Activated T-helper 17 cell treated with anti-CD3 and anti-CD28 coated beads, Interleukin-2, amount 50 U/mL, for 72 hours (primary cell): ENCODE measurements at regions not wholly inside any gene's neighbourhood (a gene's known extent, or its start where the extent isn't known, plus 50 kb on each side); places are given as distances from the start of the nearest gene placed in this dataset.

ENCODE experiments used
- ATAC-seq: fragments of 150-1000 bp; cut with Tn5 transposase; replicated peaks from 2 replicates; pipeline ENCODE4 v1.10.0; 2021; ENCODE audit warnings: mild to moderate bottlenecking, moderate library complexity
- H3K27ac Mint-ChIP-seq: one replicate; pipeline ENCODE4 v1.8.0; 2022; ENCODE audit warnings: mixed read lengths
- H3K27me3 Mint-ChIP-seq: one replicate; pipeline ENCODE4 v1.8.0; 2022; ENCODE audit warnings: mixed read lengths
- H3K36me3 Mint-ChIP-seq: one replicate; pipeline ENCODE4 v1.8.0; 2022; ENCODE audit warnings: low read depth, mild to moderate bottlenecking, mixed read lengths
- H3K4me1 Mint-ChIP-seq: one replicate; pipeline ENCODE4 v1.8.0; 2022; ENCODE audit warnings: mixed read lengths
- H3K4me3 Mint-ChIP-seq: one replicate; pipeline ENCODE4 v1.8.0; 2022; ENCODE audit warnings: mild to moderate bottlenecking, mixed read lengths
- H3K9me3 Mint-ChIP-seq: one replicate; pipeline ENCODE4 v1.8.0; 2022; ENCODE audit warnings: mixed read lengths

DNA sequence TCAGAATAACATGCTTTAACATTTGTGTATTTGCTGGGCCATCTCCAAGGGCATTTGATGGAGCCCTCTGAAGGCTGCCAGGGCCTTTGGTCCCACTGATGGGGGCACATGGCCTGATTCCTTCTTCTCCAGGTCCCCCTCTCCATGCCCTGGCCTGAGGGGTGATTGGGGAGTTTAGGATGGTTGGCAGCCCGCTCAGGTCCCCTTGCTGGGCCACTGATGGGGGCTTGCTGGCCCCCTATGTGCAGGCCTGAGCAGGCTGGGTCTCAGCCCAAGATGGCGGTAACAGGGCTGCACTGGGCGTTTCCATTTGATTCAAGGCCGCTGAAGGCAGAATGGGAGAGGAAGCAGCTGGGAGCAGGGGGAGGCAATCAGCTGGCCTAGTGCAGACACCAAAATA lies 113.7 kb upstream of the NECTIN1 start:
- no peaks in the 10 kb centered on the region for H3K4me1 Mint-ChIP-seq
- no peaks in the 10 kb centered on the region for H3K9me3 Mint-ChIP-seq
- no peaks in the 10 kb centered on the region for H3K36me3 Mint-ChIP-seq
- no peak overlapping the region for H3K27ac Mint-ChIP-seq
- ATAC-seq: no peak
- H3K27me3 Mint-ChIP-seq: peaks cover 22% of the 10 kb centered on the region
- no peak overlapping the region for H3K4me3 Mint-ChIP-seq

DNA sequence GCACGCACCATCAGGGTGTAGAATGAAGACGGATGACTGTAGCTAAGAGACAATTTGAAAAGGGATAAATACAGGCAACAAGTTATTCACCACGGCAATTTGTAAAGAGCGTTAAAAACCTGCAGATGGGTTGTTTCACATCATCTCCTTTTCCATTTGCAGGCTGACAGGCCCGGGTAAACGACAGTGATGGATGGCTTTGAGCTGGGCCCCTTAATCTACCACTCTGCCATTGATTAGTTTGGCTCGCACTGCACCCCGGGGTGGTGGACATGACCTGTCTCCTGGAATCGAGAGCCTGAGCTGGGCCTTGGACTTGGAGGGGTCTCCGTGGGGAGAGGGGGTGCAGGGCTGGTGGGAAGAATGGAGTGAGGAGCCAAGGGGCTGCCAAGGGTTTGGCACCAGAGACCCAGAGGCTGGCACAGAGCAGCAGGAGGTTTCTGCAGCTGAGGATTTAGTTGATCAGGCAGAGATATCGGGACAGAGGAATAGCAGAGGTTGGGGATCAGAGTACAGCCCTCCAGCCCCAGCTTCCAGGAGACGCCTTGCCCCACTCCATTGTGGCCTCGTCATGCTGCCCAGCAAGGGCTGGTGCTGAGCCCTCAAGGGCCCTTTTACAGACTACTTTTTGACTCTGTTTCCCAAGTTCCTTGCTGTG lies 110.6 kb upstream of the NECTIN1 start:
- H3K27me3 Mint-ChIP-seq: peaks cover 37% of the 10 kb centered on the region
- no peak for ATAC-seq
- no peaks in the 10 kb centered on the region for H3K36me3 Mint-ChIP-seq
- H3K4me3 Mint-ChIP-seq: no peak overlapping the region
- no peaks in the 10 kb centered on the region for H3K4me1 Mint-ChIP-seq
- H3K27ac Mint-ChIP-seq: no peak overlapping the region
- no peaks in the 10 kb centered on the region for H3K9me3 Mint-ChIP-seq

DNA sequence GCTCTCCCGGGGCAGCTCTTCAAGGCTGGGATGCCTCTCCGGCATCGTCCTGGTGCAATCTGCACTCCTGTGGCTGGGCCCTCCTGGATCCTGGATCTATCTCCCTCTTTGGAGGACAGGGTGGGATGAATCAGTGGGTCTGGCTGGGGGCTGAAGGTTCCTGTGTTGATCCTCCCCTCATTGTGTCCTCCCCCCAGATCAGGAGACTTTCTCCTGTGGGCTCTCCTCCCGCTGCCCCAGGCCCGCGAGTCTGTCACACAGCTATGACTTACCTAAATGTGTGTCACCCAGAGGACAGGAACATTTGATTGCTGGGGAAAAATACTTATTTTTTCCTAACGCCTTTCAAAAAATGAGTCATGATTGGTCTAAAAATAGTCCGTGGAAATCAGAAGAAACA lies 106.8 kb upstream of the NECTIN1 start:
- peaks cover 48% of the 10 kb centered on the region for H3K27me3 Mint-ChIP-seq
- no peaks in the 10 kb centered on the region for H3K36me3 Mint-ChIP-seq
- peak overlapping the region; percentile 41 for H3K27ac Mint-ChIP-seq
- H3K9me3 Mint-ChIP-seq: no peaks in the 10 kb centered on the region
- ATAC-seq: peak; percentile 45
- no peak overlapping the region for H3K4me3 Mint-ChIP-seq
- no peaks in the 10 kb centered on the region for H3K4me1 Mint-ChIP-seq

DNA sequence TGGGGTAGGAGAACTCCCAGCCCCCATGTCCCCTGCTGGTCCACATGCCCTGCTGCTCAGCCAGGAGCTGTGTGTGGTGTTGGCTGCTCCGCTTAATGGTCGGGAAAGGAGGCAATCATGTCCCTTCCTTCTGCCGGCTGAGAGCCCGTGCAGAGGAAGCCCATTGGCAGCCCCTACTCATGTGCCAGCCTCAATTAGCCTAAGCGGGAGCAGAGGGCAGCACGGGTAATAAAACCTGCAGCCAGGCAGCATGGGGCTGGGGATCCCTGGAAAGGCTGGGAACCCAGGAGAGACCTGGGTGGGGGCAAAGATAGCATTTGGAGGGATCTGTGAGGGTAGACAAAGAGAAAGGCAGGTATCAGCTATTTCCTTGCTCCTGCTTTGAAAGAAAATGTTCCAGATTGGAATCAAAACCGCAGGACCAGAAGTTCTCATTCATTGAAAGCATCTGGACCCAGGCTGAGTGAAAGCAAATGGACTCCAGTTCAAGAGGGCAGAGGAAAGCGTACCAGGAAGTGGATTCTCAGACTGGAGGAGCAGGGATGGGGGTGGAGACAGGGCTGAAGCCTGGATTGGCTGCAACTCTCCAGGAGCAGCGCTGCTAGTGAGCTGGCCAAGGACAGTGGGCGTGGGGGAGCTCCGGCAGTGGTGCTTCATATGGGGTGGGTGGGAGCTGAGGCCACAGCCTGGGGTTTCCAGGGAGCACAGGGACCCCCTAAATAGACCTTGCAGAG lies 103.4 kb upstream of the NECTIN1 start:
- Mint-ChIP-seq H3K9me3 (no peaks in the 10 kb centered on the region), H3K4me3 (no peak overlapping the region), H3K27me3 (peaks cover 53% of the 10 kb centered on the region), H3K27ac (no peak overlapping the region), H3K36me3 (no peaks in the 10 kb centered on the region), H3K4me1 (no peaks in the 10 kb centered on the region)
- ATAC-seq: no peak

DNA sequence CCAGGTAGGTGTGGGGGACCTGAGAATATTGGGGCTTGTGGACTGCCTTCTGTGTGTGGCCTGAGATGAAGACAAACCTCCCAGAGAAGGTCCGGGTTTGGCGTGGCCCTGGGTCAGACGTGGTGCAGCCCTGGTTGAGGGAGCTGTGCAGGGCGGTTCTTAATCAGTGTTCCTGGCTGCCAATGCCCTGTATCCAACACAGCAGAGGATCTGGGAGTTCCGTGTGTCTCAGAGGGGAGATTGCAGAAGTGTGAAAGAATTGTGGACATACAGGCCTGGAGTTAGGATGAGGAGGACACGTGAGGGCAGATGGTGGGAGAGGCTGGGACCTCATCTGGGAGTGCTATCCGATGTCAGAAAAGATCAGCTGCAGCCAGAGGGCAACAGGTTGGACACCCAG lies 102.0 kb upstream of the NECTIN1 start:
- ATAC-seq: no peak

DNA sequence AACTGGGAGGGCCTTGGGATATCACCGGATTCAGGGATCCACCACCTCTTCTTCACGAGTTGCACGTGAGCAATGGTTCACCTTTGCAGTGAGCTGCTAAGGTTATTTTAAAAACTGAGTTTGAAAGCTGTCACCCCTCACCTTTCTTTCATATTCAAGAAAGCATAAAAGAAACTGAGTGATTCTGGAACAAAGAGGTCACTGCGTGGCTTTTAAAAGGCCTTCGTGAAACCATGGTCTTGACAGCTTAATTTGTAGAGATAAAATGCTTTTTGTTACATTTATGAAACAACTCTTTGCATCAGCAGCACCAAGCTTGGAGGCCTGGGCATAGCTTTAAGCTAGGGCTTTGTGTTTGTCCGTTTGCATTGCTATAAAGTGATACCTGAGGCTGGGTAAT lies 101.4 kb upstream of the NECTIN1 start:
- H3K27me3 Mint-ChIP-seq: peaks cover 51% of the 10 kb centered on the region
- H3K4me3 Mint-ChIP-seq: no peak overlapping the region
- no peaks in the 10 kb centered on the region for H3K36me3 Mint-ChIP-seq
- H3K27ac Mint-ChIP-seq: no peak overlapping the region
- H3K4me1 Mint-ChIP-seq: no peaks in the 10 kb centered on the region
- H3K9me3 Mint-ChIP-seq: peaks cover 4% of the 10 kb centered on the region
- ATAC-seq: no peak

More for the DNA sequence above, 102.0 kb upstream of the NECTIN1 start:
- H3K4me3 Mint-ChIP-seq: no peak overlapping the region
- H3K9me3 Mint-ChIP-seq: no peaks in the 10 kb centered on the region
- H3K36me3 Mint-ChIP-seq: no peaks in the 10 kb centered on the region
- H3K4me1 Mint-ChIP-seq: no peaks in the 10 kb centered on the region
- no peak overlapping the region for H3K27ac Mint-ChIP-seq
- peaks cover 51% of the 10 kb centered on the region for H3K27me3 Mint-ChIP-seq

DNA sequence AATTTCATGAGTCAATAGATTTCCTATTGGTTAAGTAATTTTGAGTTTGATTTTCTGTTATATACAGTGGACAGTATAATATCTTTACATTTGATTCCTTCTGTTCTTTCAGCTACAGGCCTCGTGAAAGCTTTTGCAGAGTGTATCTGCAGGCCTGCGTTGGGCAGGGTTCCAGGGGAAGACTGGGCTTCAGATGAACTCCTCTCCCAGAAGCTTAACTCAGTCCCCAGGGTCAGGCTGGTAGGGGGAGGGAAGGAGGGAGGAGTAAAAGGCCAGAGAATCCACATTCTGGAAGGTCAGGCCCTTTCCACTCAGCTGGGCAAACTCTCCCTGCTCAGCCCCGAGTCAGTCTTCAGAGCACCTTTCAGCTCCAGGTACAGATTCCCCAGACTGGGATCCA lies 100.4 kb upstream of the NECTIN1 start:
- no peak for ATAC-seq
- H3K27me3 Mint-ChIP-seq: peaks cover 53% of the 10 kb centered on the region
- H3K4me3 Mint-ChIP-seq: no peak overlapping the region
- no peak overlapping the region for H3K27ac Mint-ChIP-seq
- no peaks in the 10 kb centered on the region for H3K4me1 Mint-ChIP-seq
- peaks cover 4% of the 10 kb centered on the region for H3K9me3 Mint-ChIP-seq
- no peaks in the 10 kb centered on the region for H3K36me3 Mint-ChIP-seq

DNA sequence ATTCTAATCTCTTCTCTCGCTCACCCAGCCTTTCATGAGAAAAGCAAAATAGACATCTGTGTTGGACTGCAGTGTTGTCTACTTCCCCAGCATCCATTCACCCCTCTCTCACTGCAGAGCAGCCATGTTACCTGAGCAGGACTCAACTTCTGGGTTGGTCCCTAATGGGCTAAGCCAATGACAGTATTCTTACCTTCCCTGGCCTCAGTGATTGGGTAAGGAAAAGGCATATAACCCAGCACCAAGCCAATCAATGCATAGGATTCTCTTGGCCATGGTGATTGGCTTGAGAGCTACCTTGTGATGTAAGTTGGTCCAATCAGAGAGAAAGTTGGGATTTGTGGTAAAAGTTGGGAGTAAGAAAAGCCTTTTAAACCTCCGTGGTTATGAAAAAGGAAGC lies 99.8 kb upstream of the NECTIN1 start:
- Mint-ChIP-seq H3K4me3 (no peak overlapping the region), H3K27ac (no peak overlapping the region), H3K27me3 (peaks cover 50% of the 10 kb centered on the region), H3K36me3 (no peaks in the 10 kb centered on the region), H3K9me3 (peaks cover 4% of the 10 kb centered on the region), H3K4me1 (no peaks in the 10 kb centered on the region)
- no peak for ATAC-seq

DNA sequence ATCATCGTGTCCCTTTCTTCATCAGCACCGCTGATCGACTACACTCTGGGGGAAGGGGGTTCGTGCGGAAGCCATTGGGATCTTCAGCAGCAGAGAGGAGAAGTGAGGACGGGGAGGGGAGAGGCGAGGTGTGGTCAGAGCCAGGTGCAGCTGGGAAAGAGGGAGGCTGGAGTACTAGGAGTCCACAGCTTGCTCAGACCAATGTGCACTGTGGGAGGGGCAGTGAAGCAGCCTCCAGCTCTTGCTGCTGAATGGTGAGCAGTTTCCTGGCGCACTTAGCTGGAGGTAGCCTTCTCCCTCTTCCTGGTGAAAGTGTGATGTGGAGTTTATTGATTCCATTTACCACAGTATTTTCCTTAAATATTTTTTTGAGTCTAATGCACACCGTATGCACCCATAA lies 99.0 kb upstream of the NECTIN1 start:
- H3K27me3 Mint-ChIP-seq: peaks cover 49% of the 10 kb centered on the region
- no peak overlapping the region for H3K27ac Mint-ChIP-seq

DNA sequence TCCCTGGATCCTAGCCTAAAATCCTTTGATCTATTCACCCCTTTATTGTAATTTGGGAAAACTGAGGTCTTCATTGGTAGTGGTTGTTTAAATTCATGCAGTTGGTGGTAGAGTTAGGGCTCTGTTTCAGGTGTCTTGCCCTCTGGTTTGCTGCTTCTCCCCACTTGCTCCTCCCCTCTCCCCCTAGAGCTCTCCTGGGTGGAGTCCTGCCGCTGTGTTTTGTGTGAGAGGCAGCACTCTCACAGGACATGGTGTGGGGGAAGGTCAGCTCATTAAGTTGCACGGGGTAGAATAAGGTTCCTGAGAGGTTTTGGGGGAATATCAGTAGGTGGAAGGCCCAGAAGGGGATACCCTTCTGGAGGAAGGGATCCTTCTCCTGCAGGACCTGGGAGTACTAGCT lies 98.1 kb upstream of the NECTIN1 start:
- no peak overlapping the region for H3K4me3 Mint-ChIP-seq
- peaks cover 44% of the 10 kb centered on the region for H3K27me3 Mint-ChIP-seq
- H3K4me1 Mint-ChIP-seq: no peaks in the 10 kb centered on the region
- peaks cover 4% of the 10 kb centered on the region for H3K9me3 Mint-ChIP-seq
- ATAC-seq: no peak
- no peak overlapping the region for H3K27ac Mint-ChIP-seq
- H3K36me3 Mint-ChIP-seq: no peaks in the 10 kb centered on the region

More for the DNA sequence above, 99.0 kb upstream of the NECTIN1 start:
- ATAC-seq: no peak
- Mint-ChIP-seq H3K36me3 (no peaks in the 10 kb centered on the region), H3K4me1 (no peaks in the 10 kb centered on the region), H3K9me3 (peaks cover 4% of the 10 kb centered on the region), H3K4me3 (no peak overlapping the region)

DNA sequence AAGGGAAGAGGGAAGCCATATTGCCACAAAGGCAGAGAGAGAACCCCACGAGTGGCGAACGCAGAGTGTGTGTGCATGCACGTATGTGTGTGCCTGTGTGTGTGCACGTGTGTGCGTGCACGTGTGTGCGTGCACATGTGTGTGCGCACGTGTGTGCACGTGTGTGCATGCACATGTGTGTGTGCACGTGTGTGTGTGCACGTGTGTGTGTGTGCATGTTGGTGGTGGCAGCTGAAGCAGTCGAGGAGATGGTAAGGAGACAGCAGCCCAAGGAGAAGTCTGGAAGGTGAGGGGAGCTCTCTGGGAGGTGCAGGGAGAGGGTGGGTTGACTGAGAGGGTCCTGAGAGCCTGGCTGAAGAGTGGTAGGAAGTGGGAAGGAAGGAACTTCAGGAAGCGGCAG lies 94.1 kb upstream of the NECTIN1 start:
- Mint-ChIP-seq H3K27me3 (peaks cover 30% of the 10 kb centered on the region), H3K27ac (no peak overlapping the region), H3K4me1 (no peaks in the 10 kb centered on the region), H3K9me3 (peaks cover 4% of the 10 kb centered on the region), H3K4me3 (no peak overlapping the region), H3K36me3 (no peaks in the 10 kb centered on the region)
- ATAC-seq: no peak

DNA sequence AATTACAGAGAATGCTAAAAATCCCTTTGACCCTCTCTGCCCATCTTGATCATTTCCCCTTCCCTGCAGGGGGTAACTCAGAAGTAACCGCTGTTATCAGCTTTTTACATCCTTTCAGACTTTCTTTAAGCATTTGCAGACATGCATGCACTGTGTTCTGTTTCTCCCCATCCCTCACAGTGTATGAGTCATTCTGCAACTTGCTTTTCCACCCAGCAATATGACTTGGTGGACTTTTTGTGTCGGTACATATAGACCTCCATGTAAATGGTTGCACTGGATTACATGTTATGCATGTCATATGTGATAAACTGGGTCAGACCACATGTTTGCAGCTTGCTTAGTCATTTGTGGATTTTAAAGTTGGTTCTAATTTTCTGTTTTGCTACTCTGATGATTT lies 87.7 kb upstream of the NECTIN1 start:
- no peak for ATAC-seq
- H3K9me3 Mint-ChIP-seq: no peaks in the 10 kb centered on the region
- H3K27me3 Mint-ChIP-seq: peaks cover 27% of the 10 kb centered on the region
- no peak overlapping the region for H3K27ac Mint-ChIP-seq
- H3K36me3 Mint-ChIP-seq: no peaks in the 10 kb centered on the region
- no peaks in the 10 kb centered on the region for H3K4me1 Mint-ChIP-seq
- no peak overlapping the region for H3K4me3 Mint-ChIP-seq

DNA sequence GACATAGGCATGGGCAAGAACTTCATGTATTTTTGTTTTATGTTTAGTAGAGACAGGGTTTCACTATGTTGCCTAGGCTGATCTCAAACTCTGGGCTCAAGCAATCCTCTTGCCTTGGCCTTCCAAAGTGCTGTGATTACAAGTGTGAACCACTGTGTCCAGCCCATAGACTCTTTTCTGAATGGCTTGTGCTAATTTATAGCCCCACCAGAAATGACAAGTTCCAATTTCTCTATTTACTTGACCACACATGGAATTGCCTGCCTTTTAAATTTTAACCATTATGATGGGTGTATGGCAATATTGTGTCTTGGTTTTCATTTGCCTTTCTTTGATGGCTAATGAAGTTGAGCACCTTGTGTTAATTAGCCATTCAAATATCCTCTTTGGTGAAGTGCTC lies 85.8 kb upstream of the NECTIN1 start:
- Mint-ChIP-seq H3K27me3 (peaks cover 25% of the 10 kb centered on the region), H3K4me1 (no peaks in the 10 kb centered on the region), H3K4me3 (no peak overlapping the region), H3K9me3 (no peaks in the 10 kb centered on the region), H3K36me3 (no peaks in the 10 kb centered on the region), H3K27ac (no peak overlapping the region)
- ATAC-seq: no peak

DNA sequence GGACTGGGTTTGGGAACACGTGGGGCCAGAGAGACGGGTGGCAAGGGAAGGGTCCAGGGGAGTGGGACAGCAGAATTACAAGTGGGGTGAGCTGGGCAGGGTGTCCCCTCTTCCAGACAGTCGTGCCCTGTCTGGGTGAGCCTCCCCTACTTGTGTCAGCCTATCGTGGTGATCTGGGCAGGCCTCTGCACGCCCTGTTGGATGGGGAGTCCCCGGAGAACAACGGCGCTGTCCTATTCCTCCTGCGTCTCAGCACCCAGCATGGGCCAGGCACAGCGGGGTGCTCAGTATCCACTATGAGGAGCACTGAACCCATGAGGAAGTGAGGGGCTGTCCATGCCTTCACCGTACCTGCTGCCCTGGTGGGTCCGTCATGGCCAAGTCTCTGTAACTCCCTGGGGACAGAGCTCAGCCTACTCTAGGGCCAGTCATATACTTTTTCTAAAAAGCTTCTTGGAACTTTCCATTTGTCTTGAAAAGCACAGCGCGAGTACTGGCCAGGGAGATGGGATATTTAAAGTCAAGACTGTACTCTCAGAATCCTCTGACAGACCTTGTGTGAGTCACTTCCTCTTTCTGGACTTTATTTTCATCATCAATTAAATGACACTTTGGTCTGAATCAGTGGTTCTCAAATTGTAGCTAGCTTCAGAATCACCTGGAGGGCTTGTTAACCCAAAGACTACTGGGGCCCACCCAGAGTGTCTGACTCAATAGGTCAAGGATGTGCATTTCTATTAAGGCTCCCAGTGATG lies 81.7 kb upstream of the NECTIN1 start:
- no peaks in the 10 kb centered on the region for H3K4me1 Mint-ChIP-seq
- H3K27ac Mint-ChIP-seq: no peak overlapping the region
- H3K36me3 Mint-ChIP-seq: no peaks in the 10 kb centered on the region
- no peaks in the 10 kb centered on the region for H3K9me3 Mint-ChIP-seq
- no peak overlapping the region for H3K4me3 Mint-ChIP-seq
- ATAC-seq: no peak
- peaks cover 18% of the 10 kb centered on the region for H3K27me3 Mint-ChIP-seq

DNA sequence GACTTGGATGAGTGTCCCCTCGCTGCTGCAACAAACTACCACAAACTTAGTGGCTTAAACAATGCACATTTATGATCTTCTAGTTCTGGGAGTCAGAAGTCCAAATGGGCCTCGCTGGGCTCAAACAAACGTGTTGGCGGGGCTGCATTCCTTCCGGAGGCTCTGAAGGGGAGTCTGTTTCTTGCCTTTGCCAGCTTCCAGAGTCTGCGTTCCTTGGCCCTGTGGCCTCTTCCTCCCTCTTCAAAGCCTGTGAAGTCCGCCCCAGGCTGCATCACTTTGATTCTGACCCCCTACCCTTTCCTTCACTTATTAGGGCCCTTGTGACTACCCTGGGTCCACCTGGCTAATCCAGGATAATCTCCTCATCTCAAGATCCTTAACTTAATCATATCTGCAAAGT lies 80.3 kb upstream of the NECTIN1 start:
- peaks cover 21% of the 10 kb centered on the region for H3K27me3 Mint-ChIP-seq
- H3K9me3 Mint-ChIP-seq: no peaks in the 10 kb centered on the region
- H3K27ac Mint-ChIP-seq: no peak overlapping the region
- no peak for ATAC-seq
- H3K4me1 Mint-ChIP-seq: no peaks in the 10 kb centered on the region
- no peak overlapping the region for H3K4me3 Mint-ChIP-seq
- no peaks in the 10 kb centered on the region for H3K36me3 Mint-ChIP-seq
